Neural progenitor cell (in vitro differentiated cells): ENCODE measurements at regions not wholly inside any gene's neighbourhood (a gene's known extent, or its start where the extent isn't known, plus 50 kb on each side); places are given as distances from the start of the nearest gene placed in this dataset.

ENCODE experiments used
- CTCF ChIP-seq: fragments of 200-600 bp; sonication (generic); IDR thresholded peaks from 2 replicates; pipeline ENCODE4 v1.5.1; 2017; ENCODE audit warnings: antibody characterized with exemption, mild to moderate bottlenecking
- EZH2 ChIP-seq: fragments of 200-600 bp; sonication (generic); IDR thresholded peaks from 2 replicates; pipeline ENCODE4 v1.6.1; 2017; ENCODE audit warnings: antibody characterized with exemption, mild to moderate bottlenecking, moderate library complexity
- EZH2phosphoT487 ChIP-seq: fragments of 200-600 bp; sonication (generic); IDR thresholded peaks from 2 replicates; pipeline ENCODE4 v1.6.1; 2017; ENCODE audit warnings: antibody characterized with exemption

- no peak for TF ChIP-seq CTCF
- TF ChIP-seq EZH2phosphoT487: no peak
- TF ChIP-seq EZH2: no peak
These were observed 431.9 kb upstream of the AGTR1 start for GRCh38 chr3:148265841-148266240.
